ENCODE measurements at regions not wholly inside any gene's neighbourhood (a gene's known extent, or its start where the extent isn't known, plus 50 kb on each side); places are given as distances from the start of the nearest gene placed in this dataset.
A peak's percentile ranks its signal among the peaks of the same experiment; 100 is the strongest.

GRCh38 chrX:39398215-39398962, 597.1 kb downstream of the MID1IP1 start:
- H3K4me1 Mint-ChIP-seq, result peaks cover 0 to 14% of the 10 kb centered on the region in 2 experiments; a peak in 3 of 4 replicates
- H2BK20ac ChIP-seq (ENCODE audit: low read depth, low read length, poor library complexity, severe bottlenecking), result no peak overlapping the region
- no peak overlapping the region for H3K18ac ChIP-seq (ENCODE audit: insufficient read length, low read depth, low read length)
- H3K9me3 Mint-ChIP-seq, result peaks cover 62 to 73% of the 10 kb centered on the region in 2 experiments
- peaks cover 0 to 2% (median 0%) of the 10 kb centered on the region in 3 experiments; a peak in 2 of 7 replicates for H3K36me3 Mint-ChIP-seq (ENCODE audit: insufficient read depth in 1 of 3, low read depth in 3 of 3)
- no peak overlapping the region for H3K23ac ChIP-seq (ENCODE audit: insufficient read length, low read depth, low read length)
- no peak overlapping the region for H3K4me2 ChIP-seq (ENCODE audit: insufficient read depth, insufficient read length, low read length)
- no peak overlapping the region for H3K27ac Mint-ChIP-seq
- no peak overlapping the region for H2BK12ac ChIP-seq (ENCODE audit: insufficient read length, low read depth, low read length)
- no peak for TF ChIP-seq CTCF (conservative IDR thresholded peaks at IDR 0.05)
- no peak overlapping the region for H2BK15ac ChIP-seq (ENCODE audit: low read depth, low read length)
- no peak overlapping the region for H3T11ph ChIP-seq (ENCODE audit: low read length)
- no peaks in the 10 kb centered on the region for H3K23me2 ChIP-seq (ENCODE audit: insufficient read length, low read depth, low read length, poor library complexity, severe bottlenecking)
- no peaks in the 10 kb centered on the region for H3K79me1 ChIP-seq (ENCODE audit: insufficient read depth, low read depth, low read length, poor library complexity, severe bottlenecking)
- 100% methylated on average over 2 of the region's 8 CpGs for WGBS (ENCODE audit: extremely low coverage, insufficient read length, low lambda C conversion rate)
- no peak overlapping the region for H2BK120ac ChIP-seq (ENCODE audit: low read depth, low read length, poor library complexity, severe bottlenecking)
- no peak overlapping the region for H4K91ac ChIP-seq (ENCODE audit: insufficient read length, low read depth, low read length)
- H2BK5ac ChIP-seq (ENCODE audit: insufficient read length, low read length), result no peak overlapping the region
- no peaks in the 10 kb centered on the region for H3K79me2 ChIP-seq (ENCODE audit: insufficient read depth, low read length)
- H4K8ac ChIP-seq (replicated peaks; ENCODE audit: insufficient read length, low read depth, low read length), result no peak overlapping the region
- no peak overlapping the region for H3K27ac ChIP-seq (ENCODE audit: insufficient read length, low read depth, low read length)
- H3K9ac ChIP-seq (ENCODE audit: extremely low read depth, insufficient read length, low read length), result no peak overlapping the region
- no peak for DNase-seq
- no peaks in the 10 kb centered on the region for H3K4me1 ChIP-seq (ENCODE audit: insufficient read depth, low read length)
- H3K9me3 ChIP-seq (ENCODE audit: control insufficient read depth, low read depth, low read length), result no peaks in the 10 kb centered on the region
- no peak overlapping the region for H3K4ac ChIP-seq (ENCODE audit: low read depth, low read length)
- peaks cover 4% of the 10 kb centered on the region; the same call in 1 of the 2 replicates for H3K27me3 Mint-ChIP-seq (ENCODE audit: low read depth)
- no peak overlapping the region for H3K14ac ChIP-seq (ENCODE audit: insufficient read depth, low read length)
- H3K4me3 Mint-ChIP-seq, result no peak overlapping the region
- peaks cover 2% of the 10 kb centered on the region; the same call in 1 of the 2 replicates for H3K27me3 ChIP-seq (ENCODE audit: insufficient read depth, low read length)
- no peak overlapping the region for H2AK5ac ChIP-seq (ENCODE audit: insufficient read length, low read length)
- no peaks in the 10 kb centered on the region for H4K20me1 ChIP-seq (ENCODE audit: control insufficient read depth, insufficient read depth, insufficient read length)
- H3K56ac ChIP-seq (ENCODE audit: insufficient read length, low read depth, low read length), result peak overlapping the region; percentile 71
- no peak overlapping the region for H4K5ac ChIP-seq (ENCODE audit: insufficient read length, low read depth, low read length)
- no peak overlapping the region for H2AFZ ChIP-seq (ENCODE audit: low read length)

All from H9 (cell line).